GM19240 (cell line): ENCODE measurements at regions not wholly inside any gene's neighbourhood (a gene's known extent, or its start where the extent isn't known, plus 50 kb on each side); places are given as distances from the start of the nearest gene placed in this dataset.
A peak's percentile ranks its signal among the peaks of the same experiment; 100 is the strongest.

Experiments used
- DNase-seq: peaks from one replicate; pipeline ENCODE4 v3.0.0; 2011; ENCODE audit warnings: low spot score; ENCODE audit not compliant: insufficient read length

GRCh38 chr10:78763234-78763633 is 305.5 kb upstream of the ZMIZ1 start:
- no peak for DNase-seq

- DNase-seq: peak; percentile 50
These were observed 304.9 kb upstream of the ZMIZ1 start for GRCh38 chr10:78763651-78764395.

GRCh38 chr10:78764436-78764835 is 304.3 kb upstream of the ZMIZ1 start:
- no peak for DNase-seq

- no peak for DNase-seq
These were observed 303.8 kb upstream of the ZMIZ1 start for GRCh38 chr10:78764846-78765430.

- DNase-seq: no peak
These were observed 302.9 kb upstream of the ZMIZ1 start for GRCh38 chr10:78765726-78766335.

- no peak for DNase-seq
These were observed 302.2 kb upstream of the ZMIZ1 start for GRCh38 chr10:78766603-78767002.

- no peak for DNase-seq
These were observed 300.5 kb upstream of the ZMIZ1 start for GRCh38 chr10:78768041-78768835.

GRCh38 chr10:78768876-78769275 is 299.9 kb upstream of the ZMIZ1 start:
- no peak for DNase-seq

- DNase-seq: no peak
These were observed 299.2 kb upstream of the ZMIZ1 start for GRCh38 chr10:78769526-78769925.

GRCh38 chr10:78770167-78771090 is 298.3 kb upstream of the ZMIZ1 start:
- no peak for DNase-seq

- no peak for DNase-seq
These were observed 297.5 kb upstream of the ZMIZ1 start for GRCh38 chr10:78771260-78771659.

GRCh38 chr10:78771808-78772455 is 296.8 kb upstream of the ZMIZ1 start:
- no peak for DNase-seq

- no peak for DNase-seq
These were observed 296.3 kb upstream of the ZMIZ1 start for GRCh38 chr10:78772486-78772885.

GRCh38 chr10:78772986-78773530 is 295.7 kb upstream of the ZMIZ1 start:
- DNase-seq: no peak

GRCh38 chr10:78774614-78774998 is 294.2 kb upstream of the ZMIZ1 start:
- no peak for DNase-seq

GRCh38 chr10:78774999-78775711 is 293.6 kb upstream of the ZMIZ1 start:
- no peak for DNase-seq

GRCh38 chr10:78775891-78776290 is 292.9 kb upstream of the ZMIZ1 start:
- DNase-seq: no peak

- DNase-seq: no peak
These were observed 292.0 kb upstream of the ZMIZ1 start for GRCh38 chr10:78776756-78777155.

GRCh38 chr10:78777466-78777865 is 291.3 kb upstream of the ZMIZ1 start:
- DNase-seq: no peak
